ENCODE measurements at regions not wholly inside any gene's neighbourhood (a gene's known extent, or its start where the extent isn't known, plus 50 kb on each side); places are given as distances from the start of the nearest gene placed in this dataset.

DNA sequence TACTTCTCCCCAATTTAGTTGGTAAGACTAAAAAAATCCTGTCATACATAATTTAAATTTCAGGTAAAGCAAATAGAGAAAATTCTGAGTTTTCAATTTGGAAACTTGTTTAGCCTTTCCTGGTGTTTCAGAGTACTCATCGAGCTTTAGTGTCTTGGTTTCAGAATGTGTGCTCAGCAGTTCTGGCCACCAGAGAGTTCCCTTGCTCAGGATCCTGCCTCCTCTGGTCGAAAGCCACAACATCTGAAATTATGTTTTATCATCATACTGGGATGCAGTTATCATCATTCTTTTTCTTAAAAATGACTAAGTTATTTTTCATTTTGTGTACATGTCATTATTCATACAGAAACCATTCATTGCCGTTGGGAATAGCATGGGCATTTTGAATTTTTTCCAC lies 263.2 kb upstream of the SPRY2 start (continued):
- TF ChIP-seq, protein P1, sequence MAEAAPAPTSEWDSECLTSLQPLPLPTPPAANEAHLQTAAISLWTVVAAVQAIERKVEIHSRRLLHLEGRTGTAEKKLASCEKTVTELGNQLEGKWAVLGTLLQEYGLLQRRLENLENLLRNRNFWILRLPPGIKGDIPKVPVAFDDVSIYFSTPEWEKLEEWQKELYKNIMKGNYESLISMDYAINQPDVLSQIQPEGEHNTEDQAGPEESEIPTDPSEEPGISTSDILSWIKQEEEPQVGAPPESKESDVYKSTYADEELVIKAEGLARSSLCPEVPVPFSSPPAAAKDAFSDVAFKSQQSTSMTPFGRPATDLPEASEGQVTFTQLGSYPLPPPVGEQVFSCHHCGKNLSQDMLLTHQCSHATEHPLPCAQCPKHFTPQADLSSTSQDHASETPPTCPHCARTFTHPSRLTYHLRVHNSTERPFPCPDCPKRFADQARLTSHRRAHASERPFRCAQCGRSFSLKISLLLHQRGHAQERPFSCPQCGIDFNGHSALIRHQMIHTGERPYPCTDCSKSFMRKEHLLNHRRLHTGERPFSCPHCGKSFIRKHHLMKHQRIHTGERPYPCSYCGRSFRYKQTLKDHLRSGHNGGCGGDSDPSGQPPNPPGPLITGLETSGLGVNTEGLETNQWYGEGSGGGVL (tag by site-specific recombination; IDR thresholded peaks at IDR 0.05): no peak
- TF ChIP-seq ZNF155 (tag by site-specific recombination; IDR thresholded peaks at IDR 0.05) (no peak), ZNF184 (tag by site-specific recombination; IDR thresholded peaks at IDR 0.05) (no peak)

GRCh38 chr13:80603351-80603750 lies 262.4 kb upstream of the SPRY2 start:
- Histone ChIP-seq H3K4me3 (ENCODE audit: low read depth, low read length) (no peak overlapping the region), H3K4me1 (ENCODE audit: control insufficient read depth, insufficient read depth, low read length) (no peaks in the 10 kb centered on the region), H3K9me3 (ENCODE audit: control insufficient read depth, insufficient read depth, low read depth, low read length) (no peaks in the 10 kb centered on the region), H3K27ac (ENCODE audit: extremely low read depth, low read depth, low read length) (no peak overlapping the region), H3K36me3 (ENCODE audit: control insufficient read depth in 2 of 2, insufficient read depth in 1 of 2, low read length in 2 of 2) (no peaks in the 10 kb centered on the region)
- no peak for TF ChIP-seq ZNF629 (tag by site-specific recombination; IDR thresholded peaks at IDR 0.05)
- 0 out of 2 replicates have a peak, but pooled peaks have one; percentile 31 for TF ChIP-seq FEZF1 (tag by site-specific recombination; IDR thresholded peaks at IDR 0.05)
- ChIA-PET POLR2A (no interaction called here), CTCF (interaction anchor here (0.6 kb wide), 1 partner anchor 148 kb away, joined by 3 read pairs; no protein-coding TSS in a partner anchor)

DNA sequence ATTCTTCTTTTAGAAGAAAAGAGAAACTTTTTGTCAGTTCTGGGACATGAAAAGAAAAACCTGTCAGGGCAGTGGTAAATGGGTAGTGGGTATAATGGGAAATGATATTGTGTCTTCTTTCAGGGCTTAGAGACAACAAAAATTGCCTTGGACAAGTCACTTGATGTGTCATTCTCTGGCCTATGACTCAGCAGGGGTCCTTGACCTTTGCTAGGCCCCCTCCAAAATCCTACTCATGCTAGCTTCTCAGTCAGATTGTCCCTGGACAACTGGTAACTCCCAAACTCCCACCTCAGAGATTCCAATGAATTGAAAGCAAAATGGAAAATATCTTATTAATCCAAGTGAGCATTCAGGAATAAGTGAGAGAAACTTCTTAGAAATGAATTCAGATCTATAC lies 258.8 kb upstream of the SPRY2 start:
- Histone ChIP-seq H3K36me3 (ENCODE audit: control insufficient read depth in 2 of 2, insufficient read depth in 1 of 2, low read length in 2 of 2) (no peaks in the 10 kb centered on the region), H3K4me3 (ENCODE audit: low read depth, low read length) (no peak overlapping the region), H3K27ac (ENCODE audit: extremely low read depth, low read depth, low read length) (no peak overlapping the region), H3K4me1 (ENCODE audit: control insufficient read depth, insufficient read depth, low read length) (no peaks in the 10 kb centered on the region), H3K9me3 (ENCODE audit: control insufficient read depth, insufficient read depth, low read depth, low read length) (no peaks in the 10 kb centered on the region)
- CTCF ChIA-PET: no interaction called here
- POLR2A ChIA-PET: no interaction called here
- TF ChIP-seq ZNF248 (tag by site-specific recombination; IDR thresholded peaks at IDR 0.05): no peak
- TF ChIP-seq ZNF350 (tag by site-specific recombination; IDR thresholded peaks at IDR 0.05): no peak
- TF ChIP-seq HOXA7 (CRISPR knock-in tag; IDR thresholded peaks at IDR 0.05; ENCODE audit: borderline replicate concordance): no peak
- no peak for TF ChIP-seq ZNF629 (tag by site-specific recombination; IDR thresholded peaks at IDR 0.05)
- TF ChIP-seq ZNF112 (tag by site-specific recombination; IDR thresholded peaks at IDR 0.05): no peak
- no peak for TF ChIP-seq ZNF624 (tag by site-specific recombination; IDR thresholded peaks at IDR 0.05)
- TF ChIP-seq ZSCAN16 (tag by site-specific recombination; IDR thresholded peaks at IDR 0.05): no peak
- TF ChIP-seq ZNF266 (tag by site-specific recombination; IDR thresholded peaks at IDR 0.05; ENCODE audit: low read depth): no peak

- H3K4me1 ChIP-seq (ENCODE audit: control insufficient read depth, insufficient read depth, low read length): no peaks in the 10 kb centered on the region
- H3K9me3 ChIP-seq (ENCODE audit: control insufficient read depth, insufficient read depth, low read depth, low read length): no peaks in the 10 kb centered on the region
- ChIA-PET POLR2A (no interaction called here), CTCF (no interaction called here)
- TF ChIP-seq SCRT2 (tag by site-specific recombination; IDR thresholded peaks at IDR 0.05) (peak; percentile 68), ZNF473 (tag by site-specific recombination; IDR thresholded peaks at IDR 0.05) (no peak)
- H3K27ac ChIP-seq (ENCODE audit: extremely low read depth, low read depth, low read length): no peak overlapping the region
- no peaks in the 10 kb centered on the region for H3K36me3 ChIP-seq (ENCODE audit: control insufficient read depth in 2 of 2, insufficient read depth in 1 of 2, low read length in 2 of 2)
- H3K4me3 ChIP-seq (ENCODE audit: low read depth, low read length): no peak overlapping the region
These were observed 257.3 kb upstream of the SPRY2 start for GRCh38 chr13:80598189-80598588.

- CTCF ChIA-PET: no interaction called here
- POLR2A ChIA-PET: no interaction called here
- H3K27ac ChIP-seq (ENCODE audit: extremely low read depth, low read depth, low read length): no peak overlapping the region
- TF ChIP-seq ZNF248 (tag by site-specific recombination; IDR thresholded peaks at IDR 0.05): no peak
- TF ChIP-seq ZBTB26 (tag by site-specific recombination; optimal IDR thresholded peaks at IDR 0.05): no peak
- no peak for TF ChIP-seq ZNF10 (tag by site-specific recombination; IDR thresholded peaks at IDR 0.05)
- TF ChIP-seq SP2 (tag by site-specific recombination; IDR thresholded peaks at IDR 0.05): no peak
- TF ChIP-seq, protein P2, sequence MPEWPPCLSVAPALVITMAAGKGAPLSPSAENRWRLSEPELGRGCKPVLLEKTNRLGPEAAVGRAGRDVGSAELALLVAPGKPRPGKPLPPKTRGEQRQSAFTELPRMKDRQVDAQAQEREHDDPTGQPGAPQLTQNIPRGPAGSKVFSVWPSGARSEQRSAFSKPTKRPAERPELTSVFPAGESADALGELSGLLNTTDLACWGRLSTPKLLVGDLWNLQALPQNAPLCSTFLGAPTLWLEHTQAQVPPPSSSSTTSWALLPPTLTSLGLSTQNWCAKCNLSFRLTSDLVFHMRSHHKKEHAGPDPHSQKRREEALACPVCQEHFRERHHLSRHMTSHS (tag by site-specific recombination; IDR thresholded peaks at IDR 0.05): no peak
- TF ChIP-seq, protein P3, sequence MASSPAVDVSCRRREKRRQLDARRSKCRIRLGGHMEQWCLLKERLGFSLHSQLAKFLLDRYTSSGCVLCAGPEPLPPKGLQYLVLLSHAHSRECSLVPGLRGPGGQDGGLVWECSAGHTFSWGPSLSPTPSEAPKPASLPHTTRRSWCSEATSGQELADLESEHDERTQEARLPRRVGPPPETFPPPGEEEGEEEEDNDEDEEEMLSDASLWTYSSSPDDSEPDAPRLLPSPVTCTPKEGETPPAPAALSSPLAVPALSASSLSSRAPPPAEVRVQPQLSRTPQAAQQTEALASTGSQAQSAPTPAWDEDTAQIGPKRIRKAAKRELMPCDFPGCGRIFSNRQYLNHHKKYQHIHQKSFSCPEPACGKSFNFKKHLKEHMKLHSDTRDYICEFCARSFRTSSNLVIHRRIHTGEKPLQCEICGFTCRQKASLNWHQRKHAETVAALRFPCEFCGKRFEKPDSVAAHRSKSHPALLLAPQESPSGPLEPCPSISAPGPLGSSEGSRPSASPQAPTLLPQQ (tag by site-specific recombination; IDR thresholded peaks at IDR 0.05): no peak
- no peak for TF ChIP-seq ZNF37A (tag by site-specific recombination; IDR thresholded peaks at IDR 0.05)
- TF ChIP-seq SALL2 (tag by site-specific recombination; IDR thresholded peaks at IDR 0.05; ENCODE audit: borderline replicate concordance): no peak
- TF ChIP-seq BCL11B (tag by site-specific recombination; IDR thresholded peaks at IDR 0.05; ENCODE audit: low read depth): no peak
These were observed 251.2 kb upstream of the SPRY2 start for GRCh38 chr13:80591976-80592740.

More at GRCh38 chr13:80591976-80592740, 251.2 kb upstream of the SPRY2 start:
- H3K9me3 ChIP-seq (ENCODE audit: control insufficient read depth, insufficient read depth, low read depth, low read length): no peaks in the 10 kb centered on the region
- no peaks in the 10 kb centered on the region for H3K36me3 ChIP-seq (ENCODE audit: control insufficient read depth in 2 of 2, insufficient read depth in 1 of 2, low read length in 2 of 2)
- H3K4me3 ChIP-seq (ENCODE audit: low read depth, low read length): no peak overlapping the region
- H3K4me1 ChIP-seq (ENCODE audit: control insufficient read depth, insufficient read depth, low read length): no peaks in the 10 kb centered on the region
